MCF 10A (cell line): ENCODE measurements at regions not wholly inside any gene's neighbourhood (a gene's known extent, or its start where the extent isn't known, plus 50 kb on each side); places are given as distances from the start of the nearest gene placed in this dataset.

Source experiments
- BruUV-seq: library from RNA; stranded (reverse); fragments of 400-500 nt; replicated peaks from 2 replicates; lab custom pipeline; 2021; lab: Mats Ljungman, UMichigan
- CTCF ChIA-PET: fragments of 300-600 bp; sonication (Branson Sonifier 250); formaldehyde crosslinking; extraction: SDS; loops from one replicate; lab custom pipeline; 2021; ENCODE audit warnings: antibody characterized with exemption, inconsistent platforms; lab: Yijun Ruan, JAX
- POLR2A ChIA-PET: fragments of 300-600, 350-650 bp; sonication (Branson Sonifier 250); formaldehyde crosslinking; extraction: SDS; loops from one replicate; lab custom pipeline; 2020; ENCODE audit warnings: antibody characterized with exemption, inconsistent platforms; lab: Yijun Ruan, JAX
- DNase-seq: peaks from one replicate; pipeline ENCODE4 v3.0.0-alpha.2; 2018; ENCODE audit not compliant: unreplicated experiment
- H3K27ac Mint-ChIP-seq: one replicate; pipeline ENCODE4 v1.8.0; 2022; ENCODE audit warnings: mild to moderate bottlenecking, low read depth, mixed read lengths; ENCODE audit not compliant: unreplicated experiment
- H3K27me3 Mint-ChIP-seq: one replicate; pipeline ENCODE4 v1.8.0; 2022; ENCODE audit warnings: mixed read lengths; ENCODE audit not compliant: insufficient read depth, unreplicated experiment
- H3K36me3 Mint-ChIP-seq: one replicate; pipeline ENCODE4 v1.8.0; 2022; ENCODE audit warnings: mild to moderate bottlenecking, moderate library complexity, mixed read lengths; ENCODE audit not compliant: insufficient read depth, unreplicated experiment
- H3K4me1 Mint-ChIP-seq: one replicate; pipeline ENCODE4 v1.8.0; 2022; ENCODE audit warnings: mixed read lengths; ENCODE audit not compliant: insufficient read depth, unreplicated experiment
- H3K4me3 Mint-ChIP-seq: one replicate; pipeline ENCODE4 v1.8.0; 2022; ENCODE audit warnings: mild to moderate bottlenecking, moderate library complexity, mixed read lengths; ENCODE audit not compliant: unreplicated experiment
- H3K9me3 Mint-ChIP-seq: one replicate; pipeline ENCODE4 v1.8.0; 2022; ENCODE audit warnings: mixed read lengths; ENCODE audit not compliant: unreplicated experiment
- CTCF ChIP-seq: fragments of 200-600 bp; IDR thresholded peaks from one replicate; pipeline ENCODE4 v1.8.0; 2022; ENCODE audit warnings: antibody characterized with exemption, mild to moderate bottlenecking; ENCODE audit not compliant: unreplicated experiment
- intact Hi-C: fragments of 100-400 bp; cut with micrococcal nuclease; formaldehyde crosslinking; loops from 2 replicates; pipeline ENCODE4 v1.14.1; 2022

- Mint-ChIP-seq H3K4me1 (no peaks in the 10 kb centered on the region), H3K27ac (no peak overlapping the region), H3K27me3 (no peaks in the 10 kb centered on the region), H3K9me3 (no peaks in the 10 kb centered on the region), H3K36me3 (no peaks in the 10 kb centered on the region), H3K4me3 (no peak overlapping the region)
- ChIA-PET CTCF (no interaction called here), POLR2A (no interaction called here)
- intact Hi-C loops: no loop called here
- no peak for DNase-seq
- no TSS peak for BruUV-seq
- TF ChIP-seq CTCF: no peak
Measured at GRCh38 chr13:33403807-33404362, 118.3 kb upstream of the STARD13 start.

GRCh38 chr13:33405371-33405770, 119.8 kb upstream of the STARD13 start:
- Mint-ChIP-seq H3K9me3 (no peaks in the 10 kb centered on the region), H3K4me3 (no peak overlapping the region), H3K27ac (no peak overlapping the region), H3K4me1 (no peaks in the 10 kb centered on the region), H3K36me3 (no peaks in the 10 kb centered on the region), H3K27me3 (no peaks in the 10 kb centered on the region)
- POLR2A ChIA-PET: interaction anchor here (1.0 kb wide), 1 partner anchor 16 kb away, joined by 3 read pairs; no protein-coding TSS in a partner anchor
- TF ChIP-seq CTCF: no peak
- BruUV-seq: no TSS peak
- no peak for DNase-seq
- CTCF ChIA-PET: no interaction called here
- intact Hi-C loops: no loop called here

GRCh38 chr13:33409673-33410510, 124.3 kb upstream of the STARD13 start:
- no TSS peak for BruUV-seq

More at GRCh38 chr13:33409673-33410510, 124.3 kb upstream of the STARD13 start:
- H3K4me1 Mint-ChIP-seq: no peaks in the 10 kb centered on the region
- no peaks in the 10 kb centered on the region for H3K9me3 Mint-ChIP-seq
- no peak overlapping the region for H3K4me3 Mint-ChIP-seq
- no peak overlapping the region for H3K27ac Mint-ChIP-seq
- no peak for TF ChIP-seq CTCF
- POLR2A ChIA-PET: no interaction called here
- intact Hi-C loops: no loop called here
- H3K27me3 Mint-ChIP-seq: no peaks in the 10 kb centered on the region
- CTCF ChIA-PET: no interaction called here
- H3K36me3 Mint-ChIP-seq: no peaks in the 10 kb centered on the region
- DNase-seq: no peak
